ENCODE measurements at regions not wholly inside any gene's neighbourhood (a gene's known extent, or its start where the extent isn't known, plus 50 kb on each side); places are given as distances from the start of the nearest gene placed in this dataset.

GRCh38 chr18:77785415-77785975 lies 535.8 kb downstream of the GALR1 start:
- Histone ChIP-seq H3K4me3 (ENCODE audit: low read length) (no peak overlapping the region), H4K20me1 (ENCODE audit: insufficient read depth, low read length) (no peaks in the 10 kb centered on the region), H3K36me3 (replicated peaks; ENCODE audit: low read depth, low read length) (no peaks in the 10 kb centered on the region), H3K79me2 (ENCODE audit: low read length) (no peaks in the 10 kb centered on the region), H3K27me3 (ENCODE audit: low read depth, low read length) (no peaks in the 10 kb centered on the region), H3K9me3 (ENCODE audit: insufficient read depth, low read length) (no peaks in the 10 kb centered on the region), H3K4me2 (ENCODE audit: low read length) (no peak overlapping the region), H3K27ac (ENCODE audit: low read length) (no peak overlapping the region), H2AFZ (ENCODE audit: low read depth, low read length) (no peak overlapping the region), H3K9ac (ENCODE audit: low read length) (no peak overlapping the region), H3K4me1 (ENCODE audit: low read length) (no peaks in the 10 kb centered on the region)
- no peak for TF ChIP-seq CTCF (IDR thresholded peaks at IDR 0.05; ENCODE audit: low read depth, low read length)
- TF ChIP-seq EZH2phosphoT487 (IDR thresholded peaks at IDR 0.05; ENCODE audit: low read depth) = no peak

- Histone ChIP-seq H3K4me1 (ENCODE audit: low read length) (no peaks in the 10 kb centered on the region), H4K20me1 (ENCODE audit: insufficient read depth, low read length) (no peaks in the 10 kb centered on the region), H3K4me2 (ENCODE audit: low read length) (no peak overlapping the region), H3K27me3 (ENCODE audit: low read depth, low read length) (no peaks in the 10 kb centered on the region), H3K4me3 (ENCODE audit: low read length) (no peak overlapping the region), H2AFZ (ENCODE audit: low read depth, low read length) (no peak overlapping the region), H3K79me2 (ENCODE audit: low read length) (no peaks in the 10 kb centered on the region), H3K27ac (ENCODE audit: low read length) (no peak overlapping the region), H3K9ac (ENCODE audit: low read length) (no peak overlapping the region), H3K36me3 (replicated peaks; ENCODE audit: low read depth, low read length) (no peaks in the 10 kb centered on the region), H3K9me3 (ENCODE audit: insufficient read depth, low read length) (no peaks in the 10 kb centered on the region)
- TF ChIP-seq CTCF (IDR thresholded peaks at IDR 0.05; ENCODE audit: low read depth, low read length) = no peak
- TF ChIP-seq EZH2phosphoT487 (IDR thresholded peaks at IDR 0.05; ENCODE audit: low read depth) = no peak
Measured at GRCh38 chr18:77803024-77803423, 553.4 kb downstream of the GALR1 start.

GRCh38 chr18:77804382-77804781 lies 554.7 kb downstream of the GALR1 start:
- H3K4me3 ChIP-seq (ENCODE audit: low read length) = no peak overlapping the region
- H3K36me3 ChIP-seq (replicated peaks; ENCODE audit: low read depth, low read length) = no peaks in the 10 kb centered on the region
- no peak overlapping the region for H3K4me2 ChIP-seq (ENCODE audit: low read length)
- no peak overlapping the region for H3K27ac ChIP-seq (ENCODE audit: low read length)
- TF ChIP-seq CTCF (IDR thresholded peaks at IDR 0.05; ENCODE audit: low read depth, low read length) = no peak
- TF ChIP-seq EZH2phosphoT487 (IDR thresholded peaks at IDR 0.05; ENCODE audit: low read depth) = no peak
- H3K9me3 ChIP-seq (ENCODE audit: insufficient read depth, low read length) = no peaks in the 10 kb centered on the region
- no peak overlapping the region for H2AFZ ChIP-seq (ENCODE audit: low read depth, low read length)
- no peaks in the 10 kb centered on the region for H4K20me1 ChIP-seq (ENCODE audit: insufficient read depth, low read length)
- H3K27me3 ChIP-seq (ENCODE audit: low read depth, low read length) = no peaks in the 10 kb centered on the region
- no peaks in the 10 kb centered on the region for H3K4me1 ChIP-seq (ENCODE audit: low read length)
- H3K79me2 ChIP-seq (ENCODE audit: low read length) = no peaks in the 10 kb centered on the region
- H3K9ac ChIP-seq (ENCODE audit: low read length) = no peak overlapping the region

GRCh38 chr18:77807650-77808049 lies 558.0 kb downstream of the GALR1 start:
- Histone ChIP-seq H3K36me3 (replicated peaks; ENCODE audit: low read depth, low read length) (no peaks in the 10 kb centered on the region), H3K4me3 (ENCODE audit: low read length) (no peak overlapping the region), H3K27ac (ENCODE audit: low read length) (no peak overlapping the region), H3K9ac (ENCODE audit: low read length) (no peak overlapping the region), H2AFZ (ENCODE audit: low read depth, low read length) (no peak overlapping the region), H3K9me3 (ENCODE audit: insufficient read depth, low read length) (no peaks in the 10 kb centered on the region), H3K4me2 (ENCODE audit: low read length) (no peak overlapping the region), H3K79me2 (ENCODE audit: low read length) (no peaks in the 10 kb centered on the region), H4K20me1 (ENCODE audit: insufficient read depth, low read length) (no peaks in the 10 kb centered on the region), H3K27me3 (ENCODE audit: low read depth, low read length) (no peaks in the 10 kb centered on the region), H3K4me1 (ENCODE audit: low read length) (no peaks in the 10 kb centered on the region)
- TF ChIP-seq EZH2phosphoT487 (IDR thresholded peaks at IDR 0.05; ENCODE audit: low read depth) (no peak), CTCF (IDR thresholded peaks at IDR 0.05; ENCODE audit: low read depth, low read length) (no peak)
